LHCN-M2 (cell line): ENCODE measurements at regions not wholly inside any gene's neighbourhood (a gene's known extent, or its start where the extent isn't known, plus 50 kb on each side); places are given as distances from the start of the nearest gene placed in this dataset.
A peak's percentile ranks its signal among the peaks of the same experiment; 100 is the strongest.

Experiments used
- DNase-seq: peaks from one replicate; pipeline ENCODE4 v3.0.0-alpha.2; 2012; ENCODE audit warnings: low read depth

- DNase-seq, result no peak
These were observed 597.3 kb upstream of the TYRP1 start for GRCh38 chr9:12095931-12096330.

GRCh38 chr9:12133416-12133815, 559.8 kb upstream of the TYRP1 start:
- no peak for DNase-seq

- DNase-seq, result peak; percentile 1
These were observed 551.8 kb upstream of the TYRP1 start for GRCh38 chr9:12141422-12141821.

GRCh38 chr9:12155401-12156134, 537.6 kb upstream of the TYRP1 start:
- DNase-seq, result no peak

- DNase-seq, result no peak
These were observed 530.9 kb upstream of the TYRP1 start for GRCh38 chr9:12162181-12162815.

- DNase-seq, result no peak
These were observed 529.3 kb upstream of the TYRP1 start for GRCh38 chr9:12163723-12164458.

GRCh38 chr9:12166518-12166917, 526.7 kb upstream of the TYRP1 start:
- DNase-seq, result no peak

GRCh38 chr9:12170456-12170855, 522.7 kb upstream of the TYRP1 start:
- no peak for DNase-seq

- no peak for DNase-seq
These were observed 514.6 kb upstream of the TYRP1 start for GRCh38 chr9:12178634-12179033.

GRCh38 chr9:12182806-12183205, 510.4 kb upstream of the TYRP1 start:
- no peak for DNase-seq

- DNase-seq, result no peak
These were observed 509.9 kb upstream of the TYRP1 start for GRCh38 chr9:12183321-12183720.

- no peak for DNase-seq
These were observed 507.3 kb upstream of the TYRP1 start for GRCh38 chr9:12185856-12186255.

GRCh38 chr9:12191630-12192029, 501.6 kb upstream of the TYRP1 start:
- DNase-seq, result no peak

GRCh38 chr9:12194731-12195130, 498.5 kb upstream of the TYRP1 start:
- no peak for DNase-seq

GRCh38 chr9:12195456-12195855, 497.7 kb upstream of the TYRP1 start:
- DNase-seq, result no peak

GRCh38 chr9:12204512-12204911, 488.7 kb upstream of the TYRP1 start:
- no peak for DNase-seq

- no peak for DNase-seq
These were observed 480.3 kb upstream of the TYRP1 start for GRCh38 chr9:12212860-12213259.

GRCh38 chr9:12221470-12221869, 471.7 kb upstream of the TYRP1 start:
- DNase-seq, result no peak

GRCh38 chr9:12224449-12224848, 468.7 kb upstream of the TYRP1 start:
- DNase-seq, result no peak

GRCh38 chr9:12230708-12231107, 462.5 kb upstream of the TYRP1 start:
- DNase-seq, result no peak

GRCh38 chr9:12231832-12232231, 461.4 kb upstream of the TYRP1 start:
- DNase-seq, result no peak

- DNase-seq, result no peak
These were observed 460.3 kb upstream of the TYRP1 start for GRCh38 chr9:12232836-12233235.

GRCh38 chr9:12253941-12254340, 439.2 kb upstream of the TYRP1 start:
- no peak for DNase-seq
